Uterus (tissue), 3 donors: ENCODE measurements at regions not wholly inside any gene's neighbourhood (a gene's known extent, or its start where the extent isn't known, plus 50 kb on each side); places are given as distances from the start of the nearest gene placed in this dataset.

Source experiments
- DNase-seq, 2 donors: peaks; one replicate each; pipeline ENCODE4 v3.0.0-alpha.2; 2019 to 2020
- H3K27ac ChIP-seq, 2 donors: fragments of 200-600 bp; sonication (generic); 1 replicate in 1 of 2; 2 replicates in 1 of 2; pipeline ENCODE4 v1.5.1; 2016 to 2018
- H3K27me3 ChIP-seq, 2 donors: fragments of 200-600 bp; sonication (generic); one replicate each; pipeline ENCODE4 v1.5.1; 2018 to 2019; ENCODE audit warnings: control low read depth in 1 of 2
- H3K36me3 ChIP-seq, 2 donors: fragments of 200-600 bp; sonication (generic); one replicate each; pipeline ENCODE4 v1.5.1; 2019; ENCODE audit warnings: control low read depth in 1 of 2
- H3K4me1 ChIP-seq, 2 donors: fragments of 200-600 bp; sonication (generic); one replicate each; pipeline ENCODE4 v1.5.1; 2018 to 2019; ENCODE audit warnings: control low read depth in 1 of 2
- H3K4me3 ChIP-seq, 2 donors: fragments of 200-600 bp; sonication (generic); 1 replicate in 1 of 2; 2 replicates in 1 of 2; pipeline ENCODE4 v1.5.1; 2018 to 2019; ENCODE audit warnings: mild to moderate bottlenecking in 1 of 2
- H3K9me3 ChIP-seq, 2 donors: fragments of 200-600 bp; sonication (generic); one replicate each; pipeline ENCODE4 v1.5.1; 2019; ENCODE audit warnings: control low read depth in 1 of 2
- CTCF ChIP-seq, 4 experiments: fragments of 200-600 bp in 2 of 4; fragments of 450-650 bp in 2 of 4; sonication (generic) in 2 of 4; IDR thresholded peaks; one replicate each; pipeline ENCODE4 v1.5.1; 2016 to 2019; ENCODE audit warnings: antibody characterized with exemption in 4 of 4, mild to moderate bottlenecking in 2 of 4, moderate library complexity in 1 of 4
- POLR2A ChIP-seq, 2 donors: fragments of 450-650 bp; IDR thresholded peaks; one replicate each; pipeline ENCODE4 v1.6.1; 2016; ENCODE audit warnings: antibody characterized with exemption in 2 of 2, mild to moderate bottlenecking in 1 of 2, moderate library complexity in 1 of 2
- intact Hi-C: fragments of 100-400 bp; cut with DNase I; formaldehyde crosslinking; loops from one replicate; pipeline ENCODE4 v1.15.1; 2023; ENCODE audit warnings: low total_unique reads
- donor health status: DM: yes; HTN: yes; CAD: no.

GRCh38 chr6:164927288-164928056, 381.9 kb downstream of the C6orf118 start:
- no peaks in the 10 kb centered on the region for H3K4me1 ChIP-seq
- H3K27ac ChIP-seq = no peak overlapping the region
- no peak overlapping the region for H3K4me3 ChIP-seq
- TF ChIP-seq CTCF (IDR thresholded peaks at IDR 0.05) (peak; percentile 78 to 94 (median 87)), POLR2A (IDR thresholded peaks at IDR 0.05) (no peak)
- no peaks in the 10 kb centered on the region for H3K9me3 ChIP-seq
- no peaks in the 10 kb centered on the region for H3K36me3 ChIP-seq
- no peaks in the 10 kb centered on the region for H3K27me3 ChIP-seq
- intact Hi-C loops = no loop called here
- DNase-seq = peak in 1 of 2 donors; percentile 56

GRCh38 chr6:164926686-164927085, 382.7 kb downstream of the C6orf118 start:
- intact Hi-C loops = no loop called here

GRCh38 chr6:164925681-164926530, 383.5 kb downstream of the C6orf118 start:
- Histone ChIP-seq H3K27me3 (no peaks in the 10 kb centered on the region), H3K4me1 (no peaks in the 10 kb centered on the region), H3K36me3 (no peaks in the 10 kb centered on the region), H3K9me3 (no peaks in the 10 kb centered on the region), H3K27ac (no peak overlapping the region), H3K4me3 (no peak overlapping the region)
- intact Hi-C loops = no loop called here
- TF ChIP-seq POLR2A (IDR thresholded peaks at IDR 0.05) (no peak), CTCF (IDR thresholded peaks at IDR 0.05) (no peak)
- DNase-seq = no peak

More at GRCh38 chr6:164926686-164927085, 382.7 kb downstream of the C6orf118 start:
- DNase-seq = no peak
- Histone ChIP-seq H3K27me3 (no peaks in the 10 kb centered on the region), H3K4me3 (no peak overlapping the region), H3K9me3 (no peaks in the 10 kb centered on the region), H3K27ac (no peak overlapping the region), H3K4me1 (no peaks in the 10 kb centered on the region), H3K36me3 (no peaks in the 10 kb centered on the region)
- TF ChIP-seq CTCF (IDR thresholded peaks at IDR 0.05) (no peak), POLR2A (IDR thresholded peaks at IDR 0.05) (no peak)

GRCh38 chr6:164924674-164925073, 384.7 kb downstream of the C6orf118 start:
- Histone ChIP-seq H3K4me3 (no peak overlapping the region), H3K27me3 (no peaks in the 10 kb centered on the region), H3K4me1 (no peaks in the 10 kb centered on the region), H3K27ac (no peak overlapping the region), H3K9me3 (no peaks in the 10 kb centered on the region), H3K36me3 (no peaks in the 10 kb centered on the region)
- intact Hi-C loops = no loop called here
- DNase-seq = no peak
- TF ChIP-seq POLR2A (IDR thresholded peaks at IDR 0.05) (no peak), CTCF (IDR thresholded peaks at IDR 0.05) (no peak)

- H3K27me3 ChIP-seq = no peaks in the 10 kb centered on the region
- H3K27ac ChIP-seq = no peak overlapping the region
- no peak for DNase-seq
- H3K4me1 ChIP-seq = no peaks in the 10 kb centered on the region
- intact Hi-C loops = no loop called here
- H3K4me3 ChIP-seq = no peak overlapping the region
- H3K36me3 ChIP-seq = no peaks in the 10 kb centered on the region
- H3K9me3 ChIP-seq = no peaks in the 10 kb centered on the region
- no peak for TF ChIP-seq CTCF (IDR thresholded peaks at IDR 0.05)
- no peak for TF ChIP-seq POLR2A (IDR thresholded peaks at IDR 0.05)
These were observed 392.2 kb downstream of the C6orf118 start for GRCh38 chr6:164917211-164917610.
